ENCODE measurements at regions not wholly inside any gene's neighbourhood (a gene's known extent, or its start where the extent isn't known, plus 50 kb on each side); places are given as distances from the start of the nearest gene placed in this dataset.

GRCh38 chr13:90258129-90258528 lies 1089.4 kb upstream of the MIR17HG start:
- H3K4me1 ChIP-seq (ENCODE audit: control insufficient read depth, insufficient read depth, low read length), result no peaks in the 10 kb centered on the region
- no peak overlapping the region for H4K91ac ChIP-seq (ENCODE audit: insufficient read depth, low read depth, low read length)
- no peaks in the 10 kb centered on the region for H3K79me1 ChIP-seq (ENCODE audit: low read depth in 1 of 2, low read length in 2 of 2)
- BruUV-seq (replicated peaks), result no TSS peak
- no peak overlapping the region for H2AK5ac ChIP-seq (ENCODE audit: low read depth, low read length)
- no peak overlapping the region for H3K56ac ChIP-seq (ENCODE audit: extremely low read depth, insufficient read depth, low read length)
- no peak overlapping the region for H4K5ac ChIP-seq (ENCODE audit: low read depth, low read length)
- intact Hi-C loops (cut with micrococcal nuclease) (no loop called here), dilution Hi-C loops (cut with HindIII; ENCODE audit: low sequenced_read_pairs, unreplicated experiment) (no loop called here), in situ Hi-C loops (cut with MboI; ENCODE audit: low sequenced_read_pairs) (no loop called here)
- H3K27ac ChIP-seq (ENCODE audit: insufficient read depth, low read length), result no peak overlapping the region
- no peak overlapping the region for H3K4ac ChIP-seq (ENCODE audit: low read depth, low read length)
- H3K14ac ChIP-seq (replicated peaks; ENCODE audit: low read depth, low read length), result no peak overlapping the region
- ATAC-seq (ENCODE audit: low read depth), result no peak
- DNase-seq, result no peak
- ChIA-PET CTCF (no interaction called here), POLR2A (ENCODE audit: unreplicated experiment) (no interaction called here)
- no peak overlapping the region for H3K23ac ChIP-seq (ENCODE audit: low read depth, low read length)
- no peak overlapping the region for H2BK15ac ChIP-seq (ENCODE audit: low read depth, low read length)
- H2BK20ac ChIP-seq (ENCODE audit: low read depth, low read length), result no peak overlapping the region
- H4K8ac ChIP-seq (ENCODE audit: low read depth in 2 of 2, low read length in 2 of 2), result no peak overlapping the region
- WGBS, 2 experiments (ENCODE audit: extremely low coverage in 2 of 2, insufficient read length in 1 of 2), result no CpG with 5 or more reads among the region's 1 CpG
- no peak overlapping the region for H2AK9ac ChIP-seq (replicated peaks; ENCODE audit: low read depth, low read length, poor library complexity)
- peaks cover 9% of the 10 kb centered on the region for H3K9me3 ChIP-seq (ENCODE audit: control insufficient read depth, insufficient read depth, low read length)
- H3K18ac ChIP-seq (ENCODE audit: low read depth, low read length), result no peak overlapping the region
- no peaks in the 10 kb centered on the region for H3K9me1 ChIP-seq (ENCODE audit: insufficient read depth, low read length)
- H2BK120ac ChIP-seq (ENCODE audit: low read depth, low read length), result no peak overlapping the region
- H4K20me1 ChIP-seq (ENCODE audit: insufficient read depth, low read length), result no peaks in the 10 kb centered on the region
- H3K4me2 ChIP-seq (ENCODE audit: low read depth, low read length), result no peak overlapping the region
- no peak overlapping the region for H3K4me3 ChIP-seq (ENCODE audit: insufficient read depth, low read depth, low read length)
- H2AFZ ChIP-seq (replicated peaks; ENCODE audit: low read length, poor library complexity), result no peak overlapping the region
- H3K36me3 ChIP-seq (ENCODE audit: control insufficient read depth, insufficient read depth, low read length), result no peaks in the 10 kb centered on the region
- TF ChIP-seq MAFK (IDR thresholded peaks at IDR 0.05; ENCODE audit: low read depth, low read length), result no peak
- no peak for TF ChIP-seq CEBPB (IDR thresholded peaks at IDR 0.05; ENCODE audit: low read depth, low read length)
- TF ChIP-seq CHD1 (IDR thresholded peaks at IDR 0.05; ENCODE audit: low read depth, low read length), result no peak
- no peak for TF ChIP-seq RAD21 (IDR thresholded peaks at IDR 0.05; ENCODE audit: low read length)
- TF ChIP-seq, protein P1, sequence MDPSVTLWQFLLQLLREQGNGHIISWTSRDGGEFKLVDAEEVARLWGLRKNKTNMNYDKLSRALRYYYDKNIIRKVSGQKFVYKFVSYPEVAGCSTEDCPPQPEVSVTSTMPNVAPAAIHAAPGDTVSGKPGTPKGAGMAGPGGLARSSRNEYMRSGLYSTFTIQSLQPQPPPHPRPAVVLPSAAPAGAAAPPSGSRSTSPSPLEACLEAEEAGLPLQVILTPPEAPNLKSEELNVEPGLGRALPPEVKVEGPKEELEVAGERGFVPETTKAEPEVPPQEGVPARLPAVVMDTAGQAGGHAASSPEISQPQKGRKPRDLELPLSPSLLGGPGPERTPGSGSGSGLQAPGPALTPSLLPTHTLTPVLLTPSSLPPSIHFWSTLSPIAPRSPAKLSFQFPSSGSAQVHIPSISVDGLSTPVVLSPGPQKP (IDR thresholded peaks at IDR 0.05; ENCODE audit: borderline replicate concordance, low read depth, low read length), result no peak
- TF ChIP-seq MXI1 (IDR thresholded peaks at IDR 0.05; ENCODE audit: borderline replicate concordance, low read depth, low read length), result no peak
- TF ChIP-seq USF2 (IDR thresholded peaks at IDR 0.05; ENCODE audit: low read depth, low read length), result no peak
- TF ChIP-seq BHLHE40 (IDR thresholded peaks at IDR 0.05; ENCODE audit: low read depth, low read length), result no peak
- no peak for TF ChIP-seq SMC3 (IDR thresholded peaks at IDR 0.05; ENCODE audit: low read depth, low read length)
- TF ChIP-seq RFX5 (IDR thresholded peaks at IDR 0.05; ENCODE audit: low read depth, low read length), result no peak
- H3K9ac ChIP-seq (ENCODE audit: low read depth, low read length), result no peak overlapping the region
- H3K27me3 ChIP-seq (ENCODE audit: control insufficient read depth, insufficient read depth, low read length), result no peaks in the 10 kb centered on the region
- no peak overlapping the region for H2BK5ac ChIP-seq (ENCODE audit: low read depth, low read length, poor library complexity, severe bottlenecking)

All from IMR-90 (cell line).